HG03558 (cell line): ENCODE measurements at regions not wholly inside any gene's neighbourhood (a gene's known extent, or its start where the extent isn't known, plus 50 kb on each side); places are given as distances from the start of the nearest gene placed in this dataset.
"Not testable (repeated sequence)": the region's sequence is repeated elsewhere in the genome, so short reads cannot be mapped to it uniquely, and the experiment has no call there.

ENCODE experiments used
- ATAC-seq: cut with Tn5 transposase; IDR thresholded peaks from one replicate; pipeline ENCODE4 v1.9.1; 2021; ENCODE audit warnings: moderate number of reproducible peaks; ENCODE audit not compliant: unreplicated experiment; ENCODE audit errors: extremely low read depth

GRCh38 chr5:108484035-108484434 is 102.1 kb upstream of the FBXL17 start:
- ATAC-seq, result no peak

GRCh38 chr5:108481355-108481931 is 99.5 kb upstream of the FBXL17 start:
- ATAC-seq, result no peak

- ATAC-seq, result no peak
Observed at GRCh38 chr5:108472237-108472636, 90.3 kb upstream of the FBXL17 start.

- no peak for ATAC-seq
Observed at GRCh38 chr5:108467563-108467962, 85.7 kb upstream of the FBXL17 start.

GRCh38 chr5:108461628-108462367 is 79.9 kb upstream of the FBXL17 start:
- no peak for ATAC-seq

- no peak for ATAC-seq
Observed at GRCh38 chr5:108459769-108460168, 77.9 kb upstream of the FBXL17 start.

- ATAC-seq, result no peak
Observed at GRCh38 chr5:108451269-108451668, 69.4 kb upstream of the FBXL17 start.

GRCh38 chr5:108444130-108444529 is 62.2 kb upstream of the FBXL17 start:
- ATAC-seq, result not testable (repeated sequence)

GRCh38 chr5:108442063-108442651 is 60.3 kb upstream of the FBXL17 start:
- ATAC-seq, result not testable (repeated sequence)

GRCh38 chr5:108437425-108437824 is 55.5 kb upstream of the FBXL17 start:
- no peak for ATAC-seq

GRCh38 chr5:108436696-108437095 is 54.8 kb upstream of the FBXL17 start:
- no peak for ATAC-seq

GRCh38 chr5:108433600-108433999 is 51.7 kb upstream of the FBXL17 start:
- no peak for ATAC-seq

GRCh38 chr5:108432024-108432423 is 50.1 kb upstream of the FBXL17 start:
- no peak for ATAC-seq
